ENCODE measurements at regions not wholly inside any gene's neighbourhood (a gene's known extent, or its start where the extent isn't known, plus 50 kb on each side); places are given as distances from the start of the nearest gene placed in this dataset.

GRCh38 chr12:115508990-115509389 is 768.5 kb downstream of the MED13L start:
- Histone ChIP-seq H3K36me3 (ENCODE audit: control insufficient read depth in 4 of 4, insufficient read depth in 3 of 4, low read depth in 1 of 4, low read length in 3 of 4) (no peaks in the 10 kb centered on the region), H3K9me3 (ENCODE audit: control insufficient read depth in 4 of 4, low read length in 3 of 4) (peaks cover 0 to 7% (median 2%) of the 10 kb centered on the region in 4 donors), H3K4me3 (ENCODE audit: low read depth in 1 of 3, low read length in 3 of 3) (no peak overlapping the region), H3K27me3 (ENCODE audit: control insufficient read depth in 4 of 4, insufficient read depth in 4 of 4, low read length in 3 of 4) (no peaks in the 10 kb centered on the region), H3K27ac (ENCODE audit: low read depth in 1 of 2, low read length in 2 of 2) (no peak overlapping the region), H3K4me1 (ENCODE audit: control insufficient read depth in 4 of 4, insufficient read depth in 4 of 4, low read length in 3 of 4) (no peaks in the 10 kb centered on the region), H3K9ac (ENCODE audit: low read depth in 1 of 2, low read length in 2 of 2) (no peak overlapping the region)
- whole genome bisulfite sequencing: 94% methylated on average over 4 of the region's 4 CpGs
- DNase-seq (ENCODE audit: low spot score): no peak
- TF ChIP-seq, protein P1, sequence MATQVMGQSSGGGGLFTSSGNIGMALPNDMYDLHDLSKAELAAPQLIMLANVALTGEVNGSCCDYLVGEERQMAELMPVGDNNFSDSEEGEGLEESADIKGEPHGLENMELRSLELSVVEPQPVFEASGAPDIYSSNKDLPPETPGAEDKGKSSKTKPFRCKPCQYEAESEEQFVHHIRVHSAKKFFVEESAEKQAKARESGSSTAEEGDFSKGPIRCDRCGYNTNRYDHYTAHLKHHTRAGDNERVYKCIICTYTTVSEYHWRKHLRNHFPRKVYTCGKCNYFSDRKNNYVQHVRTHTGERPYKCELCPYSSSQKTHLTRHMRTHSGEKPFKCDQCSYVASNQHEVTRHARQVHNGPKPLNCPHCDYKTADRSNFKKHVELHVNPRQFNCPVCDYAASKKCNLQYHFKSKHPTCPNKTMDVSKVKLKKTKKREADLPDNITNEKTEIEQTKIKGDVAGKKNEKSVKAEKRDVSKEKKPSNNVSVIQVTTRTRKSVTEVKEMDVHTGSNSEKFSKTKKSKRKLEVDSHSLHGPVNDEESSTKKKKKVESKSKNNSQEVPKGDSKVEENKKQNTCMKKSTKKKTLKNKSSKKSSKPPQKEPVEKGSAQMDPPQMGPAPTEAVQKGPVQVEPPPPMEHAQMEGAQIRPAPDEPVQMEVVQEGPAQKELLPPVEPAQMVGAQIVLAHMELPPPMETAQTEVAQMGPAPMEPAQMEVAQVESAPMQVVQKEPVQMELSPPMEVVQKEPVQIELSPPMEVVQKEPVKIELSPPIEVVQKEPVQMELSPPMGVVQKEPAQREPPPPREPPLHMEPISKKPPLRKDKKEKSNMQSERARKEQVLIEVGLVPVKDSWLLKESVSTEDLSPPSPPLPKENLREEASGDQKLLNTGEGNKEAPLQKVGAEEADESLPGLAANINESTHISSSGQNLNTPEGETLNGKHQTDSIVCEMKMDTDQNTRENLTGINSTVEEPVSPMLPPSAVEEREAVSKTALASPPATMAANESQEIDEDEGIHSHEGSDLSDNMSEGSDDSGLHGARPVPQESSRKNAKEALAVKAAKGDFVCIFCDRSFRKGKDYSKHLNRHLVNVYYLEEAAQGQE (IDR thresholded peaks at IDR 0.05): no peak
- TF ChIP-seq FOXA1 (IDR thresholded peaks at IDR 0.05): no peak
- no peak for TF ChIP-seq RAD21 (IDR thresholded peaks at IDR 0.05)

DNA sequence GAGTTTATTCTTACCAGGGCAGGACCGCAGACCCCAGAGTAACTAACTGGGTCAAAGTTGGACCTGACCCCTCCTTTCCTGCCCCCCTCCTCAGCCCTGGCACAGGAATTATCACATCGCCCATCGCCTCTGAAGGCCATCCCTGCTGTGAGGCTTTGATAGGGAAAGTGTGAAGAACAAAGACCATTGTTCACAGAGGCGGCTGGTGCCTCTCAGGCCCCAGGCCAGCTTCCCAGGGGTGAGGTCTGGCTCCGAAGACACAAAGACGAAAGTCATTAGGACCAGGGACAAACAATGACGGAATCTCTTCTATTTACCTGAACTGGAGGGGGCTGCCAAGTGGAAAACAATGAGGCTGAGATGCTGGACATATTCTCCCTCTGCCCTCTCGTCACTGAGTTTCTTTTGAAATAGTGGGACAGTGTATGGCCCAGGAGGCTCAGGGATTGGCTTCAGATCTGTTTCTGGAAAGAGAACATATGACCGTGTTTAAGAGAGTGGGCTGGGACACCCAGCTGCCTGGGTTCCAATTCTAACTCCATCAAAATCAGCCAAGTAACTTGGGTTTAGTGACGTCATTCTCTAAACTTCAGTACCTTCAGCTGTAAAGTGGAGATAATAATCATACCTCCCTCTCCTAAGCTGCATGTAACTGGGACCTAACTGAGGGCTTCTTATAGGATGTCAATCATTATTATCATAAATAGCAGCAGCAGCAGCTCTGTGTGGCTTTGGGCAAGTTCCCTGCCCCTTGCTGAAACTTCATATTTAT is 769.4 kb downstream of the MED13L start:
- WGBS: 57% methylated on average over 10 of the region's 10 CpGs
- Histone ChIP-seq H3K9me3 (ENCODE audit: control insufficient read depth in 4 of 4, low read length in 3 of 4) (peaks cover 0 to 5% (median 2%) of the 10 kb centered on the region in 4 donors), H3K27me3 (ENCODE audit: control insufficient read depth in 4 of 4, insufficient read depth in 4 of 4, low read length in 3 of 4) (no peaks in the 10 kb centered on the region), H3K27ac (ENCODE audit: low read depth in 1 of 2, low read length in 2 of 2) (no peak overlapping the region), H3K9ac (ENCODE audit: low read depth in 1 of 2, low read length in 2 of 2) (no peak overlapping the region), H3K4me3 (ENCODE audit: low read depth in 1 of 3, low read length in 3 of 3) (no peak overlapping the region), H3K4me1 (ENCODE audit: control insufficient read depth in 4 of 4, insufficient read depth in 4 of 4, low read length in 3 of 4) (no peaks in the 10 kb centered on the region), H3K36me3 (ENCODE audit: control insufficient read depth in 4 of 4, insufficient read depth in 3 of 4, low read depth in 1 of 4, low read length in 3 of 4) (no peaks in the 10 kb centered on the region)
- no peak for DNase-seq (ENCODE audit: low spot score)
- no peak for TF ChIP-seq JUND (IDR thresholded peaks at IDR 0.05)
- TF ChIP-seq HNF4A (conservative IDR thresholded peaks at IDR 0.05): no peak
- TF ChIP-seq NR2F2 (IDR thresholded peaks at IDR 0.05): no peak
- TF ChIP-seq, protein P1 (IDR thresholded peaks at IDR 0.05): no peak
- TF ChIP-seq TAF1 (conservative IDR thresholded peaks at IDR 0.05): no peak
- TF ChIP-seq FOXA1 (IDR thresholded peaks at IDR 0.05): no peak
- TF ChIP-seq CTCF (IDR thresholded peaks at IDR 0.05; ENCODE audit: low read depth, low read length, missing input control): no peak
- TF ChIP-seq, protein P2, sequence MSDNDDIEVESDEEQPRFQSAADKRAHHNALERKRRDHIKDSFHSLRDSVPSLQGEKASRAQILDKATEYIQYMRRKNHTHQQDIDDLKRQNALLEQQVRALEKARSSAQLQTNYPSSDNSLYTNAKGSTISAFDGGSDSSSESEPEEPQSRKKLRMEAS (IDR thresholded peaks at IDR 0.05): no peak
- TF ChIP-seq FOXA2 (IDR thresholded peaks at IDR 0.05): no peak
- TF ChIP-seq RXRA (IDR thresholded peaks at IDR 0.05): no peak
- TF ChIP-seq, protein P3, sequence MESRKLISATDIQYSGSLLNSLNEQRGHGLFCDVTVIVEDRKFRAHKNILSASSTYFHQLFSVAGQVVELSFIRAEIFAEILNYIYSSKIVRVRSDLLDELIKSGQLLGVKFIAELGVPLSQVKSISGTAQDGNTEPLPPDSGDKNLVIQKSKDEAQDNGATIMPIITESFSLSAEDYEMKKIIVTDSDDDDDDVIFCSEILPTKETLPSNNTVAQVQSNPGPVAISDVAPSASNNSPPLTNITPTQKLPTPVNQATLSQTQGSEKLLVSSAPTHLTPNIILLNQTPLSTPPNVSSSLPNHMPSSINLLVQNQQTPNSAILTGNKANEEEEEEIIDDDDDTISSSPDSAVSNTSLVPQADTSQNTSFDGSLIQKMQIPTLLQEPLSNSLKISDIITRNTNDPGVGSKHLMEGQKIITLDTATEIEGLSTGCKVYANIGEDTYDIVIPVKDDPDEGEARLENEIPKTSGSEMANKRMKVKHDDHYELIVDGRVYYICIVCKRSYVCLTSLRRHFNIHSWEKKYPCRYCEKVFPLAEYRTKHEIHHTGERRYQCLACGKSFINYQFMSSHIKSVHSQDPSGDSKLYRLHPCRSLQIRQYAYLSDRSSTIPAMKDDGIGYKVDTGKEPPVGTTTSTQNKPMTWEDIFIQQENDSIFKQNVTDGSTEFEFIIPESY (IDR thresholded peaks at IDR 0.05): no peak
- no peak for TF ChIP-seq GABPA (IDR thresholded peaks at IDR 0.05 in 1 of 2, conservative IDR thresholded peaks at IDR 0.05 in 1 of 2)
- no peak for TF ChIP-seq YY1 (IDR thresholded peaks at IDR 0.05)

Measured in liver (tissue), 8 donors.